Activated CD4-positive, alpha-beta T cell treated with anti-CD3 and anti-CD28 coated beads, Interleukin-10, Interleukin-2, amounts not matched to agents 100 ng/mL and 50 ng/mL, durations not matched to agents 16 hours and 8 hours (primary cell): ENCODE measurements at regions not wholly inside any gene's neighbourhood (a gene's known extent, or its start where the extent isn't known, plus 50 kb on each side); places are given as distances from the start of the nearest gene placed in this dataset.

ENCODE experiments used
- DNase-seq: peaks from one replicate; pipeline ENCODE4 v3.0.0-alpha.2; 2020

DNA sequence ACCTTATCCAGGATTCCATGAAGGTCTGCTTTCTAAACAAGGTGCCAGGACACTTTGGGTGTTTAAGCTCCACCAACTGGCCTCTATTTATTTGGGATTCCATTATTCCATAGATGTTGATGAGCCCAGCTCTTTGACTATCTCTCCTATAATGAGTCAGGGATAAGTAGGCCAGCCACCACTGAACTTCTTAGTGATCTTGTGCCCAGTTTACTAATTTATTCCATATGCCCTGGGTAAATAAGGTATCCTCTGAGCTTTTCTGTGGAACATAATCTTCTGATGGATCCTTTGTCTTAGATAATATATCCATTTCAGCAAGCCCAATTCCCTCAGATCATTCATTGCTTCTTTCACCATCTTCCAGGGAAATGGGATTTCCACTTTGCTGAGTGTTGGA, 535.0 kb downstream of the FOXG1 start:
- no peak for DNase-seq

DNA sequence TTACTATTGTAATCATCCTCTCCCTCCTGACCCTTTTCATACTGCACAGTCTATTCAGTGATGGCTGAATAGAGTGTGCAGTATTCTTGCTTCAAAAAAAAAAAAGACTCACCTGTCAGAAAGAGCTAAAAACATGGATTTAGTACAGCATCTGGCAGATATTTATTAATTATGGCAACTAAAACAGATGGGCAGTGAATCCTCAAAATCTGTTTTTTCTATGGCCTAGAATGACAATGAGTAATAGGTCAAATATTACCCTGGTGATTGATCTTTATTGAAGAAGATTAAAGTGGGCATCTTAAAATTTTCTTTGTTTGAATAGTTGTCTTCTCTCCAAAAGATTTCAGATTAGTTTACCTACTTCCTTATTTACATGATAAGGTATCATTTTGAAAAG, 543.6 kb downstream of the FOXG1 start:
- DNase-seq, result no peak

DNA sequence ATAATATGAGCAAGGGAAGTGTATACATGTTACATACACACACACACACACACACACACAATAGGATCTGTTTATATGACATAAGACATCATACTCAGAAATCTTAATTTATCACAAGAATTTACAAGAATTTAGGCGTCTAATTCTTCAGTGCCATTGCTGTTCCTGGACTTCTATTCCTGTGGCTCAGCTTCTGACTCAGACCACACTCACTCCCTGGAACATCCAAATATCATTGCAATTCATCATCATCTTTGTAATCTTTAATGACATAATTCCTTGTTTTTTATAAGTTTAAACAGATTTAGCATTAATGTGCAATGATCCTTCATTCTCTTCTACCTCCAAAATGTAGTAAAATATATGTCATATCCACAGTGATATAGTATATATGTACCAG, 544.2 kb downstream of the FOXG1 start:
- no peak for DNase-seq

DNA sequence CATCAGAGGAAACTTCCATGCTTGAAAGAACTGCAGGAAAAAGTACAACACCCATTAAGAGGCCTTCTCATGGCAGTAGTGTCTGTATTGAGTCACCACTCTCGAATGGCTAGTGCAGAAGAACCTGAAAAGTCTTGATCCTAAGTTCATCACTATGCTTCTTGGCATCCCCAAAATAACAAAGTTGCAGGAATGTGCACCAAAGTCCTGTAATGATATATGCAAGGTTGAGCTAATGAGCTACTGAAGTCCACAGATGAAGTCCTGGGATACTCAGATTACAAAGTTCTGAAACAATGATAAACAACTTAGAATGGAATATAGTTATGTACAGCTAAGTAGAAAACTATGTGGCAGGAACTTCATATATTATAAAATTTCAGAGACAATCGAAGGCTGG, 545.4 kb downstream of the FOXG1 start:
- DNase-seq, result no peak

DNA sequence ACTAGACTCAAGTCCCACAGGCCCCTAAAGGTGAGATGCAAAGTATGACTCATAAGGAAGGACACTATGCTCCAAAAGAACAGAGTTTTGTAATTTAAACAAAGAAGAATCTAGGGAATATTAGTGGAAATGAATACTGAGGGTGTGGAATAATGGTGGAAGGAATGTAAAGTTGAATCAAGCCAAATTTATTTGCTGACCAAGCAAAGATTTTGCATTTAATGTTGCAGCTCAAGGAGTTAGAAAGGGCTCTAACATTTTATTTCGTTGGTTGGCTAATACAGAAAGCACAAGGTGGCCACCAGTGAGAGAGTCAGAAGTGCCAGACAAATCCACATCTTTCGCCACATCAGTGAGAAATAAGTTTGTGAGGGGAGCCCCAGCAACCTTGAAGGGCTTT, 550.3 kb downstream of the FOXG1 start:
- DNase-seq, result no peak

DNA sequence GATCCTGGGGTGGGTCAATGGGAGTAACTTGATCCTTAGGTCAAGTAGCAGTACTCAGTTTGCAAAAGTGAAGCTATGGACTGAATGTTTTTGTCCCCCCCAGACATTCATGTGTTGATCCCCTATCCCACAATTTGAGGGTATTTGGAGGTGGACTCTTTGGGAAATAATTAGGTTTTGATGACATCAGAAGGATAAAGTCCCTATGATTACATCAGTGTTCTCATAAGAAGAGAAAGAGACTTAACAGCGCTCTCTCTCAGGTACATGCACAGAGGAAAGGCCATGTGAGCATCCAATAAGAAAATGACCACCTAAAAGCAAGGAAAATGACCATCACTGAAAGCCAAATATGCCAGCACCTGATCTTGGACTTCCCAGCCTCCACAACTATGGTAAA, 550.8 kb downstream of the FOXG1 start:
- no peak for DNase-seq

DNA sequence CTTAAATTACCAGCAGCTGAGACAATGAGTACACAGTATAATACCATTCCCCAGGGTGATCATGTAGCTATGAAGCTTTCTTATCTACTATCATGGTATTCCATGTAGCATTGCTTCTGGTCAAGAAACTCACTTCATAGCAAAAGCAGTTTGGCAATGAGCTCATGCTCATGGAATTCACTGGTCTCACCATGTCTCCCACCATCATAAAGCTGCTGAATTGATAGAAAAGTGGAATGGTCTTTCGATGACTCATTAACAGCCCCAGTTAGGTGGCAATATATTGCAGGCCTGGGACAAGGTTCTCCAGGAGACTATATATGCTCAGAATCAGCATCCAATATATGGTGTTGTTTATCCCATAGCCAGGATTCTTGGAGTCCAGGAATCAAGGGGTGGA, 553.7 kb downstream of the FOXG1 start:
- no peak for DNase-seq

DNA sequence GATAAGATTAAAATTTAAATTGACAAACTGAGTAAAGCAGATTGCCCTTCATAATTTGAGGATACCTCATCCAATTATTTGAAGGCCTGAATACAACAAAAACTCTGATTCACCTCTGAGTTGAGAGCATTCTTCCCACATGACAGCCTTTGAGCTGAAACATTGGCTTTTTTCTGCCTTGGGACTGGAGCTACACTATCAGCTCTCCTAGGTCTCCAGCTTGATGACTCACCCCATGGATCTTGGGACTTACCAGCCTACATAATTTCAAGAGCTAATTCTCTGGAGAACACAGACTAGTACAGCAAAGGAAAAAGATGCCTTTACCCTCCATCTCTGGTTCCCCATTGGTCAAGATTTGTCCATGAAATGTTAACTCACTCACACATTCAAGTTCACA, 555.1 kb downstream of the FOXG1 start:
- no peak for DNase-seq

DNA sequence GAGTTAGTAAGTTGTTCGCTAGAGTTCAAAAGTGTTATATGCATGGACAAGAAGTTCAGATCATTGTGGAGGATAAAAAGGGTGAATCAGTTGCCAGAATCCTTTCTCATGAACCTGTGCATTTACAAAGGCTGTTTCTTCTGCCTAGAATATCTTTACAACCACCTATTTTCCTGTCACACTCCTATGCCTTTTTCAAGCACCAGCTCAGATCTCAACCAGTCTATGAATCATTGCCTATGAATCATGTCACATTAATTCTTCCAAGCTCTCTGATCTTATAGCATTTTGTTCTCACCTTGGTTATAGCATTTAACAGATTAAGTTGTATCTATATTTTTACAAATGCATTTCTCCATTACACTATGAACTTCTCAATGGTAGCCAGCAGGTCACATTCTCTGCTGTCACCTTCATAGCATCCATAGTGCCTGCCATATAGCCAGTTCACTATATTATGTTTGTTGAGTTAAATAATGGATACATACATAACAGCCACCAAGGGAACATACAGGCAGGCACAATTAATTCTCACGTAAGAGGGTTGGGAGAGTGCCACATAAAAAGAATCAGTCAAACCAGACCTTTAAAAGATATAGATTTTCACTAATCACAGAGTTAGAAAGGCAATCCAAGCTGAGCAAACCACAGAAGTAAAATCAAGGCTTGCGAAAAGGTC, 573.0 kb downstream of the FOXG1 start:
- no peak for DNase-seq

DNA sequence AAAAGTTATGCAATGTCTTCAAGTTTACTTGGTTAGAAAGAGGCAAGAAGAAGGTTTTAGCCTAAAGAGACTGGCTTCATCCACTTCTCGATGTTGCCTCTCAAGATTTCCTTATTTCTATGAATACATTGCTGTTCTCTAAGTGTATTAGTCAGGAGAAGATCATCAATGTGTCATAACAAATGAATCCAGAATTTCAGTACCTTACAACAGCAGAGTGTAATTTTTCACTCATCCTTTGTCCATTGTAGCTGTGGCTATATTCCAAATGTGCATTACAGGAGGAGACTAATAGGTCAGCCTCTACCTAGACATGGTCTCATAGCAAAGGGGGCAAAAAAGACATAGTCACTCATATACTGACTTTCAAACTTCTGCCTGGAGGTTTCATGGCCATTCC, 579.1 kb downstream of the PRKD1 start:
- DNase-seq, result no peak

DNA sequence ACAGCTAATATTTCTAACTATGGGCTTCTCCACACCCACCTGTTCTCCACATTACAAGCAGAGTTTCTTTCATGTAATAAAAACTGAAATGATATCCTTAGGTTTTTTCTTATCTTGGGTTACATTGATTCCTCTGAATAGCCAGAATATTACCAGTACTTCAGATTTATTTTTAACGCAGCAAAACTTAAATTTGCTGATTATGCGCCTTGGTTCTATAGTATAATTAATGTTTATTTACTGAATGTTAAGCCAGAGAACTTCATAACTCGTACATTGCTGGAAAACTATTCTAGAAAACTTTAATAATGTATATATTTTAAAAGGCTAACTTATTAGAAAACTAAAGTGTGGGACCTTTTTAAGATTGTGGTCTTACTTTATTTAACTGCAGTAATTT, 577.2 kb downstream of the PRKD1 start:
- DNase-seq, result no peak

DNA sequence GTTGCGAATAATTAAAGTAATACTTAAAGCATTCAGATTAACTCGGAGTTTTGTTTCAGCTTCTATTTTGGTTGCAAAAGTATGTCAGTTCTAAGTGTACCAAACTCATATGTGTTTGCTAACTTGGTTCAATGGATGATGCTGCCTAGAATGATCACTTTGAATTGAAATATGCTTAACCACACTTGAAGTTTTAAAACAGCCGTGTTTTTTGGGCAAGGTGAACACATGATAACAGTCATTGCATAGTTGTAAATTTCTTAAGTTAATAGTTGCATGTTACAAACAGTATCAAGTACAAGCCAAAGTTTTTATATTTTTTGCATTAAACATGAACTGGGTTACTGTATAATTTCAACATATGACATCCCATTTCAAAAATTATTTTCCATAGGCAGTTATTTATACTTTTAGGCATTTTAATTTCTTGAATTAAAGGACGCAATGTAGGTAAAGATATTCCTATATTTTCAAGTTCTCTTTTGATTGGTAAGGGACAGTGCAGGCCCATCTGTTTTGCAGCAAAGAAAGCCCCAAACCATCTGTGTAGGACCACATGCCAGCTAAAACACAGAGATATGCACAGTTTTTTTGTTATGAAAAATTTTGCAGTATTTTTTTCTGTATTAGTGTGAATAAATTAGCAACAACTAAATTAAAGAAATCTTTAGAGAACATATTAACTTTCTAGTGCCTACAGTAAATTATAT, 575.5 kb downstream of the PRKD1 start:
- no peak for DNase-seq

DNA sequence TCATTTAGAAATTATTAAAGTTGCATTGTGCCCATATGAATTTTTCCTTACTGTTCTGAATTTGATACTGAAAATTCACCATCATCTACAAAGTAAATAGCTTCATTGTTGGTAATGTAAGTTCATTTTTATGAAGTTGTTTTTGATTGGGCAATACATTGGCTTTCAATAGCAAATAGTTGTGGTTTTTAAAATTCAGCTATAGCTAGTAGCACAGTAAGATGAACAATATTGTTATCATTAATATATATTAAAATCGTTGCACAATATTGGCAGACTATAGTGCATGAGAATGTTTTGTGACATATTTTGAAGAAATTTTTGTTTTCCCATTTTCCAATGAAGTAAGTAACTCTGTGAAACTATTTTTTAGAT, 575.0 kb downstream of the PRKD1 start:
- no peak for DNase-seq

DNA sequence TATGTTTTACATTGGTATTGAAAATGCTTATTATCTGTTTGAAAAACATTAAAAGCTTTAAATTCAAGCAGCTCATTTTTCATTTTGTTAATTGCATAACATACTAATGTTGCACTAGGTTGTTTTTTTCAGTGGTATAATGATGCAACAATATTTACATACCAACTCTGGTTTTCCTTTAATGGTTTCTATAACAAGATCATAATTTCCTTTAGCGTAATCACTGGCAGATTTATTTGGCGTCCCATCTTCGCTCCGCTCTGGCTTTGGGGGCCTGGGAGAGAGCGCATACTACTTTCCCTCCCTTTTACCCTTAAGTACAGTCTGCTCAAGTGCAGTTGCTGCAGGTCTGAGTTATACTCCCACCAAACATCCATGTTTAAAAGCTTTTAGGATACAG, 574.1 kb downstream of the PRKD1 start:
- no peak for DNase-seq

DNA sequence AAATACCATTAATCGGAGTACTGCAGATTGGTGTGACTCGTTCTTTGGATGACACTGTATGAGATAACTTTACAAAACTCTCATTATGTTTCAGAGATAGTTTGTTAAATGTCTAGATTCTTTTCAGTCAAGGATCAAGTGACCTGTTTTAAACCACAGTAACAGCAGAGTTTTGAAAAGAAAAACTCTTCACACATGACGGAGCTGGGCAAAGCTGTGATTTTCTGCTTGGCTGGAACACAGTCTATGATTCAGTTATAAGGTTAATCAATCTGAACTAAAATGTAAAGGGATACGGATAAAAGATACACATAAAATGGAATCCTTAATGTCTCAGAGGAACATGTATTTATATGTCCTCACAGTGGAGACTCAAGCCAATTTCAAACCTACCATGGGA, 573.2 kb downstream of the PRKD1 start:
- DNase-seq, result no peak

DNA sequence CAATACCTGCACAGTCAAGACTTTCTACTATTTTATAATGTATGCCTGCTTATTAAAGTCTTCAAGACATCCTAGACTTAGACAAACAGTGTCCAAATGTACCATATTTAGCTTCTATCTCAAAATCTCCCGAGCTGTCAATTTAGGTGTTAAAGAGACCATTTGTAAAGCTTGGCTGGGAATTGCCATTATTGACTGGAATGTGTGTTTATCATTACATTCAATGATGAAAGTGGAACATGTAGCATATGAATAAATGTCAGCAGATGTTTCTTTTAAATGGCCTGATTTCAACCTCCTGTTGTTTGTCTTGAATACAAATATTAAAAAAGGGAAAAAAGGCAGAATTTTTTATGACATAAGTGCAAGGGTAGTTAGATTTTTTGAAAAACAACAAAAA, 572.3 kb downstream of the PRKD1 start:
- no peak for DNase-seq

DNA sequence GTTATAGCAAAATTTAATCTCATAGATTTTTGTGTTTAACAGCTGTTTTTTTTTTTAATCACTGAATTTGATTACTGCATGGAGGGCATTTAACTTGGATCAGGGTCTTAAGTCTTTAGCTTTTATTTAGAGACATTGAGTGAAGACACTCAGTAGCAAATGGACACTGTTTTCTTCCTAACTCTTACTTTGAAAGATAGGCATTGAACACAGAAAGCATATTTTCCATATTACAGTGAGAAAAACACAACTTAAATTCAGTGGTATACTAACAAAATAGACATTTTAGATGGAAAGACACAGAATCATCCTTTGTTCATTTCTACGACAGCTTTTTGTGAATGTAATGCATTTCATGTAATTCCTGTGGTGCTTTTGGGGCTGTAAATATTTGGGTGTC, 571.8 kb downstream of the PRKD1 start:
- DNase-seq, result no peak

DNA sequence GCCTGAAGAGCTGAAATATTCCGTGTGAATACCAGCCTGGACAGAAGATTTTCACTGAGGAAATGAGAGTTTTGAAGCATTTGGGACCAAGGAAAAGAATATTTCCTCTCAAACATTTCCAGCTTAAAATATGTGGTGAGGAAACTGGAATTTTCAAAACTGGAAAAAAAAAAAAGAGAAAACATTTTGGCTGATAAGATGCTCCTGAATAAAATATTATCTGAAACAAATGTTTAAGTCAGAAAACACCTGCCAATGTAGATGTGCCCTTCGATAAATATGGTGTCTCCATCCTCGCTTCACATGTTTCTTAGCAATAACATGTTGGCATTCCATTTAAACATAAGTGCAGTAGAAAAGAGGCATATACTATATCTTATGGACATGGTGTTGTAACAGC, 567.0 kb downstream of the PRKD1 start:
- DNase-seq, result no peak

DNA sequence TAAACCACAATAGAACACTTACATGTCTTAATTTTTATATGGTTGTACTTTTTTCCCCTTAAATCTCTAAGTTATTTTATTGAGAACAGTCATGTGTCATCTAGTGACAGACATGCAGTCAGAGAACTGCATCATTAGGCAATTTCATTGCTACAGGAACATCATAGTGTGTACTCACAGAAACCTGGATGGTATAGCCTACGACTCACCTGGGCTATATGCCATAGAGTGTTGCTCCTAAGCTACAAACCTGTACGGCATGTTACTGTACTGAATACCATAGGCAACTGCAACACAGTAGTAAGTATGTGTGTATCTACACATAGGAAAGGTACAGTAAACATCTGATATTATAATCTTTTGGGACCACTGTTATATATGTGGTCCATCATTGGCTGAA, 557.6 kb downstream of the PRKD1 start:
- no peak for DNase-seq

DNA sequence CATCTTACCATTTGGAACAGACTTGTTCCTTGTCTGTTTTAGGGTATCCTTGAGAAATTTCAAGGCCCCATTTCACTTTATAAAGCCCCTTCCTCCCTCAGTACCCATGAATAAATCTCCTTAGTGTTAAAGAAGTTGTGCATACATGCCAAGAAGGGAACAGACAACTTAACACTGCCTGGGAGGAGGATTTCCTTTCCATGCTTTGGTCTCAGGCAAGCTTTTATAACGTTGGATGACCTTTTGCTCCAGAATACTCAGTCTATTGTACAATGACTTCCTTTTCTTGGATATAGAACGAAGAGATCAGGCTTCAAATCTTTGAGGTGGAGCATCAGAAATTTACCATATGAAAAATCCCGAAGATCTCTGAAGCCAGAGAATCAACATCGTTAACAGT, 551.4 kb downstream of the PRKD1 start:
- no peak for DNase-seq

DNA sequence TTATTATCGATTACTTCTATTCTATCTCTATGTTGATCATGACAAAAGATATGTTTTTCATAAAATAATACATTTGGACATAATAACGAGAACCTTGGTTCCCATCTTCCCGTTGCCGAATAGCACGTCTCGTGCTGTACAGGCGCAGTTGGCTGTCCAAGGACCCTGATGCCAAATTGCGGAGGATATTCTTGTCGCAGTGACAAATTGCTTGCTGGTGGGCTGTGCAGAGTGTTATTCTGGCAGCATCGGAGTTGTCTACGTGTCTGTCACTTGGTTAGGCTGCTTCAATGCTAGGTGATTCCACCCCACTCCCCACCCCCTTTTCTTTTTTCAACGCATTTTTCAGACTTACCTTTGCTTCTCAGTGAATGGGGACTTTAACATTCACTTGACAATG, 546.8 kb downstream of the PRKD1 start:
- DNase-seq, result no peak

DNA sequence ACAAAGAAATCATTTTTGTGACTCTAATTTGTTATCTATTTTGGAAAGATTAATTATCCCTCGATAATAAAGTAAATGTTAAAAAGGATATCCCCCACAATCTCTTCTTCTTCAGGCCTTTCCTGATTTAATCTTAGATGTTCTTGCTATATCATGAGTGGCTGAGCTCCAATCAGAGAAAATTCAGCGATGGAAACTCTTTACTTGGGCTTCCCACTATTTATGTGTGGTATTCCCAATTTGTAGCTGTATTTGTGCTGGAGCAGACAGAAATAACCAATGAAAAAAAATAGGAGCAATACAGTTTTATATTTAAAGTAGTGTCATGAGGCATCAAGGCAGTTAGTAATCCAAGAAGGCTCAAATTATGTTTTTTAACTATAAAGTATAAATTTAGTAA, 539.1 kb downstream of the PRKD1 start:
- DNase-seq, result no peak

DNA sequence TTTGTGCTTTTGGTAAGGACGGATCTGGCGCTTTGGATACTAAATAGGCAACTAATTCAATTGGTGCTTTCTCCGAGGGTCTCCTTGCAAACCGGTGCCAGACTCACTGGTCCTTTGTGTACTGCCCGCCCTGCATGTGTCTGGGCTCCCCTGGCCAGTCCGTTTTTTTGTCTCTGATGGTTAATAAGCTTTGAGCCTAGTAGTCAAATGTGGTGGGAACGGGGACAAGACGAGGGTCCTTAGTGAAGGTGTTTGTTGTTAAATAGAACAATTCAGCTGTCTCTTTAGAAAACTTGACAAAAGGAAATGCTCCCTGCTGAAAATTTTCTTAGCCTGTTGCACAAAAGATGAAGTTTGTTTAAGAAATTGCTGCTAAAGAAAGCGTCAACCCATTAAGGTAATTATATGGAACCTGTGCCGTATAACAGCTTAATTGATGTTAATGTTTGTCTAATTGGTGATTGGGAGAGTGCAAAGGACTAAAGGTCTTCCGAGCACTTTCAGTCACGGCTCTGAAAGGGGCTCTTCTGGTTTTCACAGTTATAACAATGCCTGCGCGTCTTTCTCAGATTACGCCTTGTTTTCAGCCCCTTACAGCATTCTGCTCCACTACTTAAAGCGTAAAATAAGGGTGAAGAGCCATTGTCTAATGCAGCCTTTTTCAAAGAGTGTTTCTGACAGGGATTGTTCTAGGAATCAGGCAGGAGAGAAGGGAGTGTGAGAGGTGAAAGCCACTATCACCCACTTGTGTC, 537.4 kb downstream of the PRKD1 start:
- DNase-seq, result no peak

DNA sequence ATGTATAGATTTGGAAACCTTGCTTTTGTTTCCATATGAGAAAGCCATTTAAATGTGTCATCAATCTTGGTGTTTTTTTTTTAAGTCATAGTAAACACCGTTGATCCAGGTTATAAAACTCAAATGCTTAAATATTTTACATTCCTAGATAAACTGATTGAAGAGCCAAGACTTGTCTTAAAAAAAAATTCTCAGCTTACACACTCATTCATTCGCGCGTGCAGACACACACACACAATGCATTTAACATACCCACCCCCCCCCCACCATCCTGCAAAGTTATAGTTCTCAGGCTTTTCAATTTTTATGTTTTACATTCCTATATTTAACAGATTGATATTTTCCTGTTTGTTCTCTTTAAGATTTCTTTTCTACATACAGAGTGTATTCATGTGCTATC, 536.4 kb downstream of the PRKD1 start:
- DNase-seq, result no peak

DNA sequence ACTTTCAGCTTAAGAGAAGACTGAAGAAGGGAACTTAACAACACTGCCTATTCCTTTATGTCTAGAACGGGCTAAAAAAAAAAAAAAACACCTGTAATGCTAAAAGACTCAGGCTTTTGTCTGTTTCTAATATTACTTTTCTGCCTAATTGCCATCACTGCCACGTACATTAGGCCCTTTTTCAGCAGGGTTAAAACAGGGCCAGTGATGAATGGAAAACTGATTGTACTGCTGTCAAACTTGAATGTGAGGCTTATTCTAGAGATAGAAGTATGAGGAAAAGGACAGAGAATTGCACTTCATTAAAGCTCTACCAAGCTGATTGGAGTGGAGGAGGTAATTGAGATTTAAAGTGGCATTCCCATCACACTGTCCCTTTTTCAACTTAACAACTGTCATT, 535.8 kb downstream of the PRKD1 start:
- DNase-seq, result no peak
